ENCODE measurements at regions not wholly inside any gene's neighbourhood (a gene's known extent, or its start where the extent isn't known, plus 50 kb on each side); places are given as distances from the start of the nearest gene placed in this dataset.

DNA sequence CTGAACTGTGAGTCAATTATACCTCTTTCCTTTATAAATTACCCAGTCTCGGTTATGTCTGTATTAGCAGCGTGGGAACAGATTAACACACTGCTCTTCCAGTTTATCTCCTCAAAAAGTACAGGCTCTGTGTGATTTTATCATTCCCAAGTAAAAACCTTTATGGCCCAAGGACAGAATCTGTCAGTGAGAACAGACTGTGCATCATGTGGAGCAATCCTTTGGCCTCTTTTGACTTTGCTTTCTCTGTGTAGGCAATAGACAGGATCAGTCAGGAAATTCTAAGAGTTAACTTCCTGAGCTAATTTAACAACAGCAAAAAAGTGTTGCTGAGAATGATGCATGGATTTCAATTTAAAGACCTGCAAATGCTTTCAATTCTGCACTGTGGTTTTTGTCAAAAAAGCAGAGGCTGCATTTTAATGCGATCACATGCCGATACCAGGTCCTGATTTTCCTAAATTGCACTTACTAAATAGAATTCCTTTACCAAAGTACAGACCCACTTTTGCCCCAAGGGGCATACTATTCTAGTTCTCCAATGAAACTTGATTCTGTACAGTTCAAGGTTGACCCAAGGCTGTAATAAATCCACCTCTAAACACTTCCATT lies 246.7 kb upstream of the MARCKS start:
- 90% methylated on average over 4 of the region's 4 CpGs for WGBS
- Histone ChIP-seq H3K9ac (ENCODE audit: low read depth in 1 of 2, low read length in 2 of 2) (no peak overlapping the region), H3K9me3 (ENCODE audit: control insufficient read depth in 4 of 4, low read length in 3 of 4) (no peaks in the 10 kb centered on the region), H3K27ac (ENCODE audit: low read depth in 1 of 2, low read length in 2 of 2) (no peak overlapping the region), H3K27me3 (ENCODE audit: control insufficient read depth in 4 of 4, insufficient read depth in 4 of 4, low read length in 3 of 4) (no peaks in the 10 kb centered on the region), H3K4me3 (ENCODE audit: low read depth in 1 of 3, low read length in 3 of 3) (no peak overlapping the region), H3K36me3 (ENCODE audit: control insufficient read depth in 4 of 4, insufficient read depth in 3 of 4, low read depth in 1 of 4, low read length in 3 of 4) (no peaks in the 10 kb centered on the region), H3K4me1 (ENCODE audit: control insufficient read depth in 4 of 4, insufficient read depth in 4 of 4, low read length in 3 of 4) (no peaks in the 10 kb centered on the region)
- TF ChIP-seq TAF1 (conservative IDR thresholded peaks at IDR 0.05): no peak
- no peak for DNase-seq (ENCODE audit: low spot score)

DNA sequence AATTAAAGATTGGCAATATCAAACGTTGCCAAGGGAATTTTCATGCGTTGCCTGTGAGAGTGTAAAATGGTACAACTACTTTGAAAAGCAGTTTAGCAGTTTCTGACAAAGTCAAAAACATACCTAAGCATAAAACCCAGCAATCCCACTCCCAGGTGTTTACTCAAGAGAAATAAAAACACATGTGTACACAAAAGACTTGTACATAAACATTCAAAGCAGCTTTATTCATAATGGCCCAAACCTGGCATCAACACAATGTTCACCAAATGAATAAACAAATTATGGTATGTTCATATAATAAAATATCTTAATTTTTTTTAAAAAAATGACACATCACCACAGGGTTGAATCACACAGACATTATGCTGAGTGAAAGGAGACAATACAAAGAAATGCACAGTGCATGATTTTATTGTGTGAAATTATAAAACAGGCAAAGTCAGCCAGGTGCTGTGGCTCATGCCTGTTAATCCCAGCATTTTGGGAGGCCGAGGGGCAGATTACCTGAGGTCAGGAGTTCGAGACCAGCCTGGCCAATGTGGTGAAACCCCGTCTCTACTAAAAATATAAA lies 240.4 kb upstream of the MARCKS start:
- WGBS: 92% methylated on average over 5 of the region's 5 CpGs
- no peaks in the 10 kb centered on the region for H3K9me3 ChIP-seq (ENCODE audit: control insufficient read depth in 4 of 4, low read length in 3 of 4)
- no peak overlapping the region for H3K27ac ChIP-seq (ENCODE audit: low read depth in 1 of 2, low read length in 2 of 2)
- H3K4me1 ChIP-seq (ENCODE audit: control insufficient read depth in 4 of 4, insufficient read depth in 4 of 4, low read length in 3 of 4): no peaks in the 10 kb centered on the region
- no peaks in the 10 kb centered on the region for H3K36me3 ChIP-seq (ENCODE audit: control insufficient read depth in 4 of 4, insufficient read depth in 3 of 4, low read depth in 1 of 4, low read length in 3 of 4)
- H3K9ac ChIP-seq (ENCODE audit: low read depth in 1 of 2, low read length in 2 of 2): no peak overlapping the region
- no peaks in the 10 kb centered on the region for H3K27me3 ChIP-seq (ENCODE audit: control insufficient read depth in 4 of 4, insufficient read depth in 4 of 4, low read length in 3 of 4)
- no peak for DNase-seq (ENCODE audit: low spot score)
- H3K4me3 ChIP-seq (ENCODE audit: low read depth in 1 of 3, low read length in 3 of 3): no peak overlapping the region
- TF ChIP-seq, protein P1, sequence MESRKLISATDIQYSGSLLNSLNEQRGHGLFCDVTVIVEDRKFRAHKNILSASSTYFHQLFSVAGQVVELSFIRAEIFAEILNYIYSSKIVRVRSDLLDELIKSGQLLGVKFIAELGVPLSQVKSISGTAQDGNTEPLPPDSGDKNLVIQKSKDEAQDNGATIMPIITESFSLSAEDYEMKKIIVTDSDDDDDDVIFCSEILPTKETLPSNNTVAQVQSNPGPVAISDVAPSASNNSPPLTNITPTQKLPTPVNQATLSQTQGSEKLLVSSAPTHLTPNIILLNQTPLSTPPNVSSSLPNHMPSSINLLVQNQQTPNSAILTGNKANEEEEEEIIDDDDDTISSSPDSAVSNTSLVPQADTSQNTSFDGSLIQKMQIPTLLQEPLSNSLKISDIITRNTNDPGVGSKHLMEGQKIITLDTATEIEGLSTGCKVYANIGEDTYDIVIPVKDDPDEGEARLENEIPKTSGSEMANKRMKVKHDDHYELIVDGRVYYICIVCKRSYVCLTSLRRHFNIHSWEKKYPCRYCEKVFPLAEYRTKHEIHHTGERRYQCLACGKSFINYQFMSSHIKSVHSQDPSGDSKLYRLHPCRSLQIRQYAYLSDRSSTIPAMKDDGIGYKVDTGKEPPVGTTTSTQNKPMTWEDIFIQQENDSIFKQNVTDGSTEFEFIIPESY (IDR thresholded peaks at IDR 0.05): no peak
- TF ChIP-seq EGR1 (IDR thresholded peaks at IDR 0.05; ENCODE audit: low read depth in 2 of 2) (no peak), HNF4A (conservative IDR thresholded peaks at IDR 0.05) (no peak), FOXA1 (IDR thresholded peaks at IDR 0.05) (no peak), HNF4G (IDR thresholded peaks at IDR 0.05) (no peak), NR2F2 (IDR thresholded peaks at IDR 0.05) (no peak), JUND (IDR thresholded peaks at IDR 0.05) (no peak), FOXA2 (IDR thresholded peaks at IDR 0.05) (no peak), TAF1 (conservative IDR thresholded peaks at IDR 0.05) (no peak), SP1 (IDR thresholded peaks at IDR 0.05) (no peak), RAD21 (IDR thresholded peaks at IDR 0.05) (no peak), YY1 (IDR thresholded peaks at IDR 0.05) (no peak), GABPA (IDR thresholded peaks at IDR 0.05 in 1 of 2, conservative IDR thresholded peaks at IDR 0.05 in 1 of 2) (no peak)
- TF ChIP-seq, protein P2, sequence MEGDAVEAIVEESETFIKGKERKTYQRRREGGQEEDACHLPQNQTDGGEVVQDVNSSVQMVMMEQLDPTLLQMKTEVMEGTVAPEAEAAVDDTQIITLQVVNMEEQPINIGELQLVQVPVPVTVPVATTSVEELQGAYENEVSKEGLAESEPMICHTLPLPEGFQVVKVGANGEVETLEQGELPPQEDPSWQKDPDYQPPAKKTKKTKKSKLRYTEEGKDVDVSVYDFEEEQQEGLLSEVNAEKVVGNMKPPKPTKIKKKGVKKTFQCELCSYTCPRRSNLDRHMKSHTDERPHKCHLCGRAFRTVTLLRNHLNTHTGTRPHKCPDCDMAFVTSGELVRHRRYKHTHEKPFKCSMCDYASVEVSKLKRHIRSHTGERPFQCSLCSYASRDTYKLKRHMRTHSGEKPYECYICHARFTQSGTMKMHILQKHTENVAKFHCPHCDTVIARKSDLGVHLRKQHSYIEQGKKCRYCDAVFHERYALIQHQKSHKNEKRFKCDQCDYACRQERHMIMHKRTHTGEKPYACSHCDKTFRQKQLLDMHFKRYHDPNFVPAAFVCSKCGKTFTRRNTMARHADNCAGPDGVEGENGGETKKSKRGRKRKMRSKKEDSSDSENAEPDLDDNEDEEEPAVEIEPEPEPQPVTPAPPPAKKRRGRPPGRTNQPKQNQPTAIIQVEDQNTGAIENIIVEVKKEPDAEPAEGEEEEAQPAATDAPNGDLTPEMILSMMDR (IDR thresholded peaks at IDR 0.05; ENCODE audit: low read depth, low read length, missing input control): no peak
- TF ChIP-seq, protein P3, sequence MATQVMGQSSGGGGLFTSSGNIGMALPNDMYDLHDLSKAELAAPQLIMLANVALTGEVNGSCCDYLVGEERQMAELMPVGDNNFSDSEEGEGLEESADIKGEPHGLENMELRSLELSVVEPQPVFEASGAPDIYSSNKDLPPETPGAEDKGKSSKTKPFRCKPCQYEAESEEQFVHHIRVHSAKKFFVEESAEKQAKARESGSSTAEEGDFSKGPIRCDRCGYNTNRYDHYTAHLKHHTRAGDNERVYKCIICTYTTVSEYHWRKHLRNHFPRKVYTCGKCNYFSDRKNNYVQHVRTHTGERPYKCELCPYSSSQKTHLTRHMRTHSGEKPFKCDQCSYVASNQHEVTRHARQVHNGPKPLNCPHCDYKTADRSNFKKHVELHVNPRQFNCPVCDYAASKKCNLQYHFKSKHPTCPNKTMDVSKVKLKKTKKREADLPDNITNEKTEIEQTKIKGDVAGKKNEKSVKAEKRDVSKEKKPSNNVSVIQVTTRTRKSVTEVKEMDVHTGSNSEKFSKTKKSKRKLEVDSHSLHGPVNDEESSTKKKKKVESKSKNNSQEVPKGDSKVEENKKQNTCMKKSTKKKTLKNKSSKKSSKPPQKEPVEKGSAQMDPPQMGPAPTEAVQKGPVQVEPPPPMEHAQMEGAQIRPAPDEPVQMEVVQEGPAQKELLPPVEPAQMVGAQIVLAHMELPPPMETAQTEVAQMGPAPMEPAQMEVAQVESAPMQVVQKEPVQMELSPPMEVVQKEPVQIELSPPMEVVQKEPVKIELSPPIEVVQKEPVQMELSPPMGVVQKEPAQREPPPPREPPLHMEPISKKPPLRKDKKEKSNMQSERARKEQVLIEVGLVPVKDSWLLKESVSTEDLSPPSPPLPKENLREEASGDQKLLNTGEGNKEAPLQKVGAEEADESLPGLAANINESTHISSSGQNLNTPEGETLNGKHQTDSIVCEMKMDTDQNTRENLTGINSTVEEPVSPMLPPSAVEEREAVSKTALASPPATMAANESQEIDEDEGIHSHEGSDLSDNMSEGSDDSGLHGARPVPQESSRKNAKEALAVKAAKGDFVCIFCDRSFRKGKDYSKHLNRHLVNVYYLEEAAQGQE (IDR thresholded peaks at IDR 0.05): no peak
- TF ChIP-seq, protein P4, sequence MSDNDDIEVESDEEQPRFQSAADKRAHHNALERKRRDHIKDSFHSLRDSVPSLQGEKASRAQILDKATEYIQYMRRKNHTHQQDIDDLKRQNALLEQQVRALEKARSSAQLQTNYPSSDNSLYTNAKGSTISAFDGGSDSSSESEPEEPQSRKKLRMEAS (IDR thresholded peaks at IDR 0.05): no peak
